ENCODE measurements at regions not wholly inside any gene's neighbourhood (a gene's known extent, or its start where the extent isn't known, plus 50 kb on each side); places are given as distances from the start of the nearest gene placed in this dataset.

GRCh38 chr1:88274431-88274830 lies 409.6 kb upstream of the PKN2 start:
- no peak for TF ChIP-seq POLR2AphosphoS5 (IDR thresholded peaks at IDR 0.05)
- no peak for TF ChIP-seq POLR2A (IDR thresholded peaks at IDR 0.05)
- TF ChIP-seq CTCF (IDR thresholded peaks at IDR 0.05): no peak
- no peak for TF ChIP-seq EP300 (IDR thresholded peaks at IDR 0.05)
- Histone ChIP-seq H3K4me3 (no peak overlapping the region), H3K4me1 (peaks cover 0 to 6% (median 0%) of the 10 kb centered on the region in 3 donors), H3K9me3 (no peaks in the 10 kb centered on the region), H3K27ac (no peak overlapping the region), H3K27me3 (no peaks in the 10 kb centered on the region), H3K36me3 (no peaks in the 10 kb centered on the region)
- no peak for ATAC-seq
- WGBS, 2 donors (ENCODE audit: low coverage in 1 of 2): 88 to 100% methylated on average over 1 of the region's 1 CpG

- no peak for ATAC-seq
- no peak overlapping the region for H3K4me3 ChIP-seq
- 68 to 76% methylated on average over 3 of the region's 3 CpGs for WGBS, 2 donors (ENCODE audit: low coverage in 1 of 2)
Observed at GRCh38 chr1:88275259-88275862, 408.7 kb upstream of the PKN2 start.

GRCh38 chr1:88276163-88276562 lies 407.9 kb upstream of the PKN2 start:
- no peaks in the 10 kb centered on the region for H3K9me3 ChIP-seq
- H3K4me1 ChIP-seq: peaks cover 0 to 6% (median 0%) of the 10 kb centered on the region in 3 donors
- no peaks in the 10 kb centered on the region for H3K36me3 ChIP-seq
- no peaks in the 10 kb centered on the region for H3K27me3 ChIP-seq
- no peak for ATAC-seq
- H3K27ac ChIP-seq: no peak overlapping the region
- H3K4me3 ChIP-seq: no peak overlapping the region
- 2 to 3% methylated on average over 4 of the region's 4 CpGs for WGBS, 2 donors (ENCODE audit: low coverage in 1 of 2)
- TF ChIP-seq CTCF (IDR thresholded peaks at IDR 0.05) (no peak), POLR2A (IDR thresholded peaks at IDR 0.05) (no peak), POLR2AphosphoS5 (IDR thresholded peaks at IDR 0.05) (no peak)

More at GRCh38 chr1:88275259-88275862, 408.7 kb upstream of the PKN2 start:
- Histone ChIP-seq H3K36me3 (no peaks in the 10 kb centered on the region), H3K9me3 (no peaks in the 10 kb centered on the region), H3K4me1 (peaks cover 0 to 6% (median 0%) of the 10 kb centered on the region in 3 donors), H3K27me3 (no peaks in the 10 kb centered on the region), H3K27ac (no peak overlapping the region)
- TF ChIP-seq CTCF (IDR thresholded peaks at IDR 0.05): no peak
- no peak for TF ChIP-seq POLR2A (IDR thresholded peaks at IDR 0.05)

GRCh38 chr1:88284066-88284465 lies 400.0 kb upstream of the PKN2 start:
- no peak for TF ChIP-seq POLR2AphosphoS5 (IDR thresholded peaks at IDR 0.05)
- TF ChIP-seq CTCF (IDR thresholded peaks at IDR 0.05): no peak
- TF ChIP-seq POLR2A (IDR thresholded peaks at IDR 0.05): no peak
- no peak for TF ChIP-seq EP300 (IDR thresholded peaks at IDR 0.05)
- no peak overlapping the region for H3K27ac ChIP-seq
- no peaks in the 10 kb centered on the region for H3K4me1 ChIP-seq

GRCh38 chr1:88284666-88285366 lies 399.3 kb upstream of the PKN2 start:
- TF ChIP-seq CTCF (IDR thresholded peaks at IDR 0.05) (no peak), EP300 (IDR thresholded peaks at IDR 0.05) (no peak), POLR2A (IDR thresholded peaks at IDR 0.05) (no peak), POLR2AphosphoS5 (IDR thresholded peaks at IDR 0.05) (no peak)
- no peaks in the 10 kb centered on the region for H3K4me1 ChIP-seq
- H3K9me3 ChIP-seq: no peaks in the 10 kb centered on the region
- H3K27me3 ChIP-seq: no peaks in the 10 kb centered on the region
- no peak for ATAC-seq
- H3K27ac ChIP-seq: no peak overlapping the region
- H3K4me3 ChIP-seq: no peak overlapping the region
- H3K36me3 ChIP-seq: no peaks in the 10 kb centered on the region
- WGBS, 2 donors (ENCODE audit: low coverage in 1 of 2): 83 to 92% methylated on average over 3 to 4 of the region's 4 CpGs

More at GRCh38 chr1:88284066-88284465, 400.0 kb upstream of the PKN2 start:
- Histone ChIP-seq H3K27me3 (no peaks in the 10 kb centered on the region), H3K9me3 (no peaks in the 10 kb centered on the region), H3K4me3 (no peak overlapping the region), H3K36me3 (no peaks in the 10 kb centered on the region)
- no peak for ATAC-seq
- WGBS, 2 donors (ENCODE audit: low coverage in 1 of 2): 44 to 64% methylated on average over 2 of the region's 2 CpGs
